Activated T-cell treated with anti-CD3 and anti-CD28 coated beads for 48 hours (primary cell): ENCODE measurements at regions not wholly inside any gene's neighbourhood (a gene's known extent, or its start where the extent isn't known, plus 50 kb on each side); places are given as distances from the start of the nearest gene placed in this dataset.
"Not testable (repeated sequence)": the region's sequence is repeated elsewhere in the genome, so short reads cannot be mapped to it uniquely, and the experiment has no call there.

ENCODE experiments used
- DNase-seq: peaks from one replicate; pipeline ENCODE4 v3.0.0-alpha.2; 2020; ENCODE audit warnings: low read depth

GRCh38 chr1:95532335-95532734, 298.3 kb downstream of the RWDD3 start:
- no peak for DNase-seq

GRCh38 chr1:95534985-95535384, 301.0 kb downstream of the RWDD3 start:
- DNase-seq: no peak

- DNase-seq: no peak
Observed at GRCh38 chr1:95535614-95536013, 301.6 kb downstream of the RWDD3 start.

- DNase-seq: no peak
Observed at GRCh38 chr1:95536501-95536900, 302.5 kb downstream of the RWDD3 start.

- no peak for DNase-seq
Observed at GRCh38 chr1:95537176-95537575, 303.2 kb downstream of the RWDD3 start.

- DNase-seq: not testable (repeated sequence)
Observed at GRCh38 chr1:95538242-95538641, 304.2 kb downstream of the RWDD3 start.

- DNase-seq: no peak
Observed at GRCh38 chr1:95542936-95543335, 308.9 kb downstream of the RWDD3 start.

- no peak for DNase-seq
Observed at GRCh38 chr1:95547005-95547404, 313.0 kb downstream of the RWDD3 start.

GRCh38 chr1:95548211-95548610, 314.2 kb downstream of the RWDD3 start:
- DNase-seq: no peak

- no peak for DNase-seq
Observed at GRCh38 chr1:95551201-95551600, 317.2 kb downstream of the RWDD3 start.

- no peak for DNase-seq
Observed at GRCh38 chr1:95553595-95553994, 319.6 kb downstream of the RWDD3 start.

GRCh38 chr1:95554408-95554807, 320.4 kb downstream of the RWDD3 start:
- DNase-seq: no peak

GRCh38 chr1:95558791-95559190, 324.8 kb downstream of the RWDD3 start:
- DNase-seq: no peak

- DNase-seq: no peak
Observed at GRCh38 chr1:95561346-95561745, 327.3 kb downstream of the RWDD3 start.

GRCh38 chr1:95562230-95562629, 328.2 kb downstream of the RWDD3 start:
- DNase-seq: no peak

- DNase-seq: no peak
Observed at GRCh38 chr1:95572002-95572401, 338.0 kb downstream of the RWDD3 start.

- no peak for DNase-seq
Observed at GRCh38 chr1:95572962-95573361, 339.0 kb downstream of the RWDD3 start.

GRCh38 chr1:95575291-95575690, 341.3 kb downstream of the RWDD3 start:
- DNase-seq: no peak

- DNase-seq: no peak
Observed at GRCh38 chr1:95578462-95578861, 344.5 kb downstream of the RWDD3 start.

GRCh38 chr1:95582191-95582590, 348.2 kb downstream of the RWDD3 start:
- no peak for DNase-seq

GRCh38 chr1:95582746-95583145, 348.7 kb downstream of the RWDD3 start:
- no peak for DNase-seq

- no peak for DNase-seq
Observed at GRCh38 chr1:95583661-95584210, 349.7 kb downstream of the RWDD3 start.

- DNase-seq: no peak
Observed at GRCh38 chr1:95584315-95584714, 350.3 kb downstream of the RWDD3 start.

GRCh38 chr1:95604771-95605170, 370.8 kb downstream of the RWDD3 start:
- DNase-seq: no peak

- no peak for DNase-seq
Observed at GRCh38 chr1:95614197-95614596, 380.2 kb downstream of the RWDD3 start.
